T-cell (primary cell): ENCODE measurements at regions not wholly inside any gene's neighbourhood (a gene's known extent, or its start where the extent isn't known, plus 50 kb on each side); places are given as distances from the start of the nearest gene placed in this dataset.

Source experiments
- ATAC-seq, 4 experiments: fragments of 200-7000 bp in 3 of 4; fragments of 150-1000 bp in 1 of 4; cut with Tn5 transposase; replicated peaks in 1 of 4; 1 replicate in 3 of 4; 2 replicates in 1 of 4; pipeline ENCODE4 v1.10.0; 2021; ENCODE audit warnings: moderate library complexity in 3 of 4, mild to moderate bottlenecking in 2 of 4, moderate number of reproducible peaks in 1 of 4
- CTCF ChIA-PET, 2 donors: fragments of 300-600 bp; sonication (Branson Sonifier 250); formaldehyde crosslinking; loops; one replicate each; lab custom pipeline; 2022; ENCODE audit warnings: antibody characterized with exemption in 2 of 2; lab: Charles Lee
- POLR2A ChIA-PET, 2 donors: fragments of 300-600 bp; sonication (Branson Sonifier 250); formaldehyde crosslinking; loops; one replicate each; lab custom pipeline; 2022; ENCODE audit warnings: antibody characterized with exemption in 2 of 2; lab: Charles Lee
- DNase-seq, 35 experiments: peaks; one replicate each; pipeline versions ENCODE4 v3.0.0 to v3.0.0-alpha.2; 2013 to 2023
- H3K27ac ChIP-seq: one replicate; pipeline ENCODE4 v1.5.1; 2013; ENCODE audit warnings: low read length
- H3K27me3 ChIP-seq, 2 experiments: replicated peaks in 1 of 2; 1 replicate in 1 of 2; 2 replicates in 1 of 2; pipeline versions ENCODE4 v1.6.1 to v1.7.0; 2013; ENCODE audit warnings: low read length in 1 of 2, mixed read lengths in 1 of 2; ENCODE audit not compliant: control insufficient read depth in 2 of 2, insufficient read depth in 2 of 2; ENCODE audit errors: extremely low read depth in 1 of 2
- H3K36me3 ChIP-seq, 2 donors: 1 replicate in 1 of 2; 2 replicates in 1 of 2; pipeline versions ENCODE4 v1.6.1 to v1.7.0; 2013; ENCODE audit warnings: low read length in 1 of 2; ENCODE audit not compliant: control insufficient read depth in 2 of 2, insufficient read depth in 1 of 2; ENCODE audit errors: extremely low read depth in 1 of 2
- H3K4me1 ChIP-seq, 2 experiments: 1 replicate in 1 of 2; 2 replicates in 1 of 2; pipeline versions ENCODE4 v1.6.1 to v1.7.0; 2013; ENCODE audit warnings: low read length in 2 of 2, mixed read lengths in 1 of 2; ENCODE audit not compliant: insufficient read depth in 2 of 2, control insufficient read depth in 1 of 2; ENCODE audit errors: extremely low read depth in 1 of 2
- H3K4me3 ChIP-seq, 2 donors: 1 replicate in 1 of 2; 2 replicates in 1 of 2; pipeline versions ENCODE4 v1.5.1 to v1.7.0; 2013; ENCODE audit warnings: mild to moderate bottlenecking in 2 of 2, low read length in 1 of 2, moderate library complexity in 1 of 2; ENCODE audit not compliant: control insufficient read depth in 1 of 2; ENCODE audit errors: extremely low read depth in 1 of 2
- H3K9me3 ChIP-seq: 2 replicates; pipeline ENCODE4 v1.7.0; 2013
- H3K27ac Mint-ChIP-seq, 2 donors: one replicate each; pipeline ENCODE4 v1.8.0; 2020 to 2021; ENCODE audit warnings: mild to moderate bottlenecking in 2 of 2, mixed read lengths in 2 of 2
- H3K27me3 Mint-ChIP-seq, 2 donors: one replicate each; pipeline ENCODE4 v1.8.0; 2021 to 2022; ENCODE audit warnings: mixed read lengths in 2 of 2
- H3K36me3 Mint-ChIP-seq: one replicate; pipeline ENCODE4 v1.8.0; 2021; ENCODE audit warnings: mixed read lengths
- H3K4me1 Mint-ChIP-seq, 3 donors: one replicate each; pipeline ENCODE4 v1.8.0; 2020 to 2022; ENCODE audit warnings: mixed read lengths in 3 of 3, mild to moderate bottlenecking in 1 of 3
- H3K4me3 Mint-ChIP-seq, 3 donors: one replicate each; pipeline ENCODE4 v1.8.0; 2020 to 2022; ENCODE audit warnings: mild to moderate bottlenecking in 3 of 3, mixed read lengths in 3 of 3, moderate library complexity in 3 of 3
- H3K9me3 Mint-ChIP-seq, 3 donors: one replicate each; pipeline ENCODE4 v1.8.0; 2020 to 2022; ENCODE audit warnings: mixed read lengths in 3 of 3
- WGBS: methylation state at CpG from one replicate; pipeline ENCODE4 v1.1.5; 2013; ENCODE audit warnings: missing lambda C conversion rate; ENCODE audit not compliant: insufficient coverage; 5-methylcytosine and 5-hydroxymethylcytosine counted together

GRCh38 chrX:39875834-39876628 lies 221.7 kb downstream of the BCOR start:
- H3K36me3 ChIP-seq, result no peaks in the 10 kb centered on the region
- H3K4me1 ChIP-seq, result peaks cover 0 to 8% of the 10 kb centered on the region in 2 experiments
- Mint-ChIP-seq H3K4me3 (no peak overlapping the region), H3K9me3 (no peaks in the 10 kb centered on the region), H3K36me3 (no peaks in the 10 kb centered on the region), H3K4me1 (peaks cover 10 to 21% (median 15%) of the 10 kb centered on the region in 3 donors), H3K27me3 (peaks cover 0 to 4% of the 10 kb centered on the region in 2 donors), H3K27ac (no peak overlapping the region)
- ATAC-seq, result no peak
- DNase-seq, result no peak
- H3K4me3 ChIP-seq, result no peak overlapping the region
- no peaks in the 10 kb centered on the region for H3K9me3 ChIP-seq
- ChIA-PET POLR2A (no interaction called here), CTCF (no interaction called here)
- no peaks in the 10 kb centered on the region for H3K27me3 ChIP-seq
- no peak overlapping the region for H3K27ac ChIP-seq
- 100% methylated on average over 5 of the region's 15 CpGs for WGBS

- 45% methylated on average over 4 of the region's 18 CpGs for WGBS
- CTCF ChIA-PET, result no interaction called here
- no peak overlapping the region for H3K27ac Mint-ChIP-seq
Observed at GRCh38 chrX:39877905-39878304, 219.9 kb downstream of the BCOR start.

GRCh38 chrX:39883666-39884065 lies 214.1 kb downstream of the BCOR start:
- DNase-seq (peak in 1 of 35 experiments; percentile 18), ATAC-seq (peak in 2 of 4 experiments; percentile 36 to 50)
- Histone ChIP-seq H3K27ac (no peak overlapping the region), H3K9me3 (no peaks in the 10 kb centered on the region), H3K27me3 (no peaks in the 10 kb centered on the region), H3K4me3 (no peak overlapping the region), H3K4me1 (no peaks in the 10 kb centered on the region), H3K36me3 (no peaks in the 10 kb centered on the region)
- no CpG with 5 or more reads among the region's 3 CpGs for WGBS
- H3K4me1 Mint-ChIP-seq, result peaks cover 0 to 9% (median 5%) of the 10 kb centered on the region in 3 donors
- ChIA-PET POLR2A (interaction anchor here in 1 of 2 donors (0.6 kb wide), 1 partner anchor 13 kb away, joined by 8 read pairs; no protein-coding TSS in a partner anchor), CTCF (no interaction called here)
- peaks cover 0 to 9% (median 5%) of the 10 kb centered on the region in 3 donors for H3K9me3 Mint-ChIP-seq
- no peak overlapping the region for H3K4me3 Mint-ChIP-seq
- no peaks in the 10 kb centered on the region for H3K36me3 Mint-ChIP-seq
- H3K27me3 Mint-ChIP-seq, result peaks cover 0 to 9% of the 10 kb centered on the region in 2 donors
- peak overlapping the region in 1 of 2 donors; percentile 64 for H3K27ac Mint-ChIP-seq

More at GRCh38 chrX:39877905-39878304, 219.9 kb downstream of the BCOR start:
- Mint-ChIP-seq H3K36me3 (no peaks in the 10 kb centered on the region), H3K4me1 (peaks cover 9 to 14% (median 10%) of the 10 kb centered on the region in 3 donors), H3K4me3 (no peak overlapping the region), H3K9me3 (peaks cover 0 to under 1% (median under 1%) of the 10 kb centered on the region in 3 donors), H3K27me3 (peaks cover 0 to 9% of the 10 kb centered on the region in 2 donors)
- Histone ChIP-seq H3K4me3 (no peak overlapping the region), H3K36me3 (no peaks in the 10 kb centered on the region), H3K9me3 (no peaks in the 10 kb centered on the region), H3K4me1 (peaks cover 0 to 5% of the 10 kb centered on the region in 2 experiments), H3K27me3 (no peaks in the 10 kb centered on the region), H3K27ac (no peak overlapping the region)
- ATAC-seq, result no peak
- POLR2A ChIA-PET, result no interaction called here
- no peak for DNase-seq

- no peak overlapping the region for H3K27ac Mint-ChIP-seq
- H3K4me1 Mint-ChIP-seq, result peaks cover 3 to 15% (median 6%) of the 10 kb centered on the region in 3 donors
- POLR2A ChIA-PET, result no interaction called here
- DNase-seq (no peak), ATAC-seq (no peak)
- Histone ChIP-seq H3K4me3 (no peak overlapping the region), H3K27me3 (no peaks in the 10 kb centered on the region), H3K4me1 (no peaks in the 10 kb centered on the region), H3K36me3 (no peaks in the 10 kb centered on the region), H3K27ac (no peak overlapping the region), H3K9me3 (no peaks in the 10 kb centered on the region)
- peaks cover 0 to 3% of the 10 kb centered on the region in 2 donors for H3K27me3 Mint-ChIP-seq
- WGBS, result 85% methylated on average over 2 of the region's 3 CpGs
- H3K9me3 Mint-ChIP-seq, result peaks cover 0 to 9% (median 5%) of the 10 kb centered on the region in 3 donors
- no peak overlapping the region for H3K4me3 Mint-ChIP-seq
- no peaks in the 10 kb centered on the region for H3K36me3 Mint-ChIP-seq
- CTCF ChIA-PET, result interaction anchor here in 1 of 2 donors (0.6 kb wide), 1 partner anchor 1124 kb away, joined by 6 read pairs; no protein-coding TSS in a partner anchor
Observed at GRCh38 chrX:39886282-39886681, 211.5 kb downstream of the BCOR start.

GRCh38 chrX:39888730-39889129 lies 209.0 kb downstream of the BCOR start:
- Mint-ChIP-seq H3K27ac (no peak overlapping the region), H3K4me1 (peaks cover 11 to 18% (median 14%) of the 10 kb centered on the region in 3 donors), H3K36me3 (no peaks in the 10 kb centered on the region), H3K9me3 (peaks cover 0 to 3% (median 0%) of the 10 kb centered on the region in 3 donors), H3K4me3 (no peak overlapping the region), H3K27me3 (peaks cover 0 to 4% of the 10 kb centered on the region in 2 donors)
- Histone ChIP-seq H3K4me1 (no peaks in the 10 kb centered on the region), H3K27ac (no peak overlapping the region), H3K27me3 (no peaks in the 10 kb centered on the region), H3K9me3 (no peaks in the 10 kb centered on the region), H3K36me3 (no peaks in the 10 kb centered on the region), H3K4me3 (no peak overlapping the region)
- no peak for ATAC-seq
- no CpG with 5 or more reads among the region's 1 CpG for WGBS
- CTCF ChIA-PET, result no interaction called here
- POLR2A ChIA-PET, result no interaction called here
- DNase-seq, result no peak

- H3K9me3 ChIP-seq, result no peaks in the 10 kb centered on the region
- no peak overlapping the region for H3K27ac ChIP-seq
- H3K27me3 ChIP-seq, result no peaks in the 10 kb centered on the region
- Mint-ChIP-seq H3K27ac (no peak overlapping the region), H3K27me3 (peaks cover 0 to 4% of the 10 kb centered on the region in 2 donors), H3K4me3 (no peak overlapping the region), H3K4me1 (peaks cover 11 to 15% (median 11%) of the 10 kb centered on the region in 3 donors), H3K9me3 (no peaks in the 10 kb centered on the region), H3K36me3 (no peaks in the 10 kb centered on the region)
- ChIA-PET CTCF (no interaction called here), POLR2A (interaction anchor here in 1 of 2 donors (0.6 kb wide), 1 partner anchor 80 kb away, joined by 5 read pairs; no protein-coding TSS in a partner anchor)
- ATAC-seq (no peak), DNase-seq (no peak)
- H3K4me1 ChIP-seq, result no peaks in the 10 kb centered on the region
- WGBS, result no CpG with 5 or more reads among the region's 1 CpG
- no peaks in the 10 kb centered on the region for H3K36me3 ChIP-seq
- H3K4me3 ChIP-seq, result no peak overlapping the region
Observed at GRCh38 chrX:39889704-39890103, 208.1 kb downstream of the BCOR start.
